ENCODE measurements at regions not wholly inside any gene's neighbourhood (a gene's known extent, or its start where the extent isn't known, plus 50 kb on each side); places are given as distances from the start of the nearest gene placed in this dataset.

DNA sequence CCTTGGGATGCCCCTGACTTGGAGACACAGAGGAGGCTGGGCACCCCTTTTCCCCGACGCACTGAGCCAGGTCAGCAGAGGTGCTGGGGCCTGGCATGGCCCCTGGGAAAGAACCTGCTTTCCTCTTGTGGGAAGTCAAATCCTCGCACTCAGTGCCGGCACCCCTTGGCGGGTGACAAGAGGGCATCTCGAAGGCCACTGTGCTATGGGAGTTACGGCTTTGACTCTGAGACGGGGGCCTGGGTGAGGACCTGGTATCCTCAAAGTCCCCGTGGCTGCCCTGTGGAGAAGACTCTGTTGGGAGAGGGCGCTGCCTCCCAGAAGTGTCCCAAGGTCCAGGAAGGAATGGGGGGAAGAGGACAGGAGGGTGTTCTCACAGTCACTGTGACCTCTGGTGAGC, 117.0 kb downstream of the METRNL start:
- H3K9me3 ChIP-seq (replicated peaks; ENCODE audit: control insufficient read depth, insufficient read depth, low read length) = no peaks in the 10 kb centered on the region
- H3K4me3 ChIP-seq (replicated peaks in 1 of 3; ENCODE audit: insufficient read depth in 1 of 3, low read depth in 1 of 3, low read length in 3 of 3) = no peak overlapping the region
- no peaks in the 10 kb centered on the region for H3K27me3 ChIP-seq (ENCODE audit: control insufficient read depth in 2 of 2, insufficient read depth in 2 of 2, low read length in 2 of 2)
- H2AFZ ChIP-seq (ENCODE audit: low read depth, low read length) = no peak overlapping the region
- intact Hi-C loops (cut with micrococcal nuclease) = no loop called here
- H3K9ac ChIP-seq (replicated peaks; ENCODE audit: extremely low read depth, insufficient read depth, low read length) = no peak overlapping the region
- H3K27ac ChIP-seq (ENCODE audit: insufficient read depth, low read depth, low read length) = no peak overlapping the region
- no peaks in the 10 kb centered on the region for H4K20me1 ChIP-seq (replicated peaks; ENCODE audit: control insufficient read depth, extremely low read depth, insufficient read depth, low read length)
- BruUV-seq (replicated peaks) = no TSS peak
- no peaks in the 10 kb centered on the region for H3K4me1 ChIP-seq (ENCODE audit: control insufficient read depth, extremely low read depth, insufficient read depth, low read length)
- FAIRE-seq = no peak
- POLR2A ChIA-PET = no interaction called here
- dilution Hi-C loops (cut with MboI; ENCODE audit: extremely low pct_ligation_motif_present, low sequenced_read_pairs) = no loop called here
- no peaks in the 10 kb centered on the region for H3K9me1 ChIP-seq (replicated peaks; ENCODE audit: control insufficient read depth, extremely low read depth, insufficient read depth, low read length)
- H3K36me3 ChIP-seq (ENCODE audit: control insufficient read depth in 2 of 2, extremely low read depth in 1 of 2, insufficient read depth in 2 of 2, low read length in 2 of 2) = no peaks in the 10 kb centered on the region
- TF ChIP-seq GATA2 (IDR thresholded peaks at IDR 0.05; ENCODE audit: insufficient read depth, insufficient read length, low read depth, low read length) = no peak
- no peak for TF ChIP-seq EZH2 (IDR thresholded peaks at IDR 0.05; ENCODE audit: borderline replicate concordance, low read depth, low read length, severe bottlenecking)
- TF ChIP-seq MYC (IDR thresholded peaks at IDR 0.05; ENCODE audit: low read depth, low read length) = no peak
- TF ChIP-seq, protein P1, sequence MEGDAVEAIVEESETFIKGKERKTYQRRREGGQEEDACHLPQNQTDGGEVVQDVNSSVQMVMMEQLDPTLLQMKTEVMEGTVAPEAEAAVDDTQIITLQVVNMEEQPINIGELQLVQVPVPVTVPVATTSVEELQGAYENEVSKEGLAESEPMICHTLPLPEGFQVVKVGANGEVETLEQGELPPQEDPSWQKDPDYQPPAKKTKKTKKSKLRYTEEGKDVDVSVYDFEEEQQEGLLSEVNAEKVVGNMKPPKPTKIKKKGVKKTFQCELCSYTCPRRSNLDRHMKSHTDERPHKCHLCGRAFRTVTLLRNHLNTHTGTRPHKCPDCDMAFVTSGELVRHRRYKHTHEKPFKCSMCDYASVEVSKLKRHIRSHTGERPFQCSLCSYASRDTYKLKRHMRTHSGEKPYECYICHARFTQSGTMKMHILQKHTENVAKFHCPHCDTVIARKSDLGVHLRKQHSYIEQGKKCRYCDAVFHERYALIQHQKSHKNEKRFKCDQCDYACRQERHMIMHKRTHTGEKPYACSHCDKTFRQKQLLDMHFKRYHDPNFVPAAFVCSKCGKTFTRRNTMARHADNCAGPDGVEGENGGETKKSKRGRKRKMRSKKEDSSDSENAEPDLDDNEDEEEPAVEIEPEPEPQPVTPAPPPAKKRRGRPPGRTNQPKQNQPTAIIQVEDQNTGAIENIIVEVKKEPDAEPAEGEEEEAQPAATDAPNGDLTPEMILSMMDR (IDR thresholded peaks at IDR 0.05; ENCODE audit: extremely low read depth in 1 of 2, insufficient read depth in 1 of 2, low read depth in 1 of 2, low read length in 2 of 2) = no peak
- TF ChIP-seq POLR2A (IDR thresholded peaks at IDR 0.05; ENCODE audit: low read depth, low read length) = no peak
- TF ChIP-seq, protein P2, sequence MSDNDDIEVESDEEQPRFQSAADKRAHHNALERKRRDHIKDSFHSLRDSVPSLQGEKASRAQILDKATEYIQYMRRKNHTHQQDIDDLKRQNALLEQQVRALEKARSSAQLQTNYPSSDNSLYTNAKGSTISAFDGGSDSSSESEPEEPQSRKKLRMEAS (IDR thresholded peaks at IDR 0.05; ENCODE audit: insufficient read depth, insufficient read length) = no peak
- TF ChIP-seq JUN (IDR thresholded peaks at IDR 0.05; ENCODE audit: borderline replicate concordance, insufficient read depth, insufficient read length, low read depth) = no peak
- no peak for TF ChIP-seq POLR2AphosphoS5 (IDR thresholded peaks at IDR 0.05; ENCODE audit: insufficient read depth, low read depth, low read length)
- no peaks in the 10 kb centered on the region for H3K79me2 ChIP-seq (ENCODE audit: control insufficient read depth, insufficient read depth, low read length)
- DNase-seq (ENCODE audit: low read depth, low spot score) = no peak
- CTCF ChIA-PET = no interaction called here
- H3K4me2 ChIP-seq (ENCODE audit: insufficient read depth, low read length) = no peak overlapping the region
